HL-60 (cell line): ENCODE measurements at regions not wholly inside any gene's neighbourhood (a gene's known extent, or its start where the extent isn't known, plus 50 kb on each side); places are given as distances from the start of the nearest gene placed in this dataset.

Source experiments
- DNase-seq, 2 experiments: peaks; one replicate each; pipeline ENCODE4 v3.0.0-alpha.2; 2010 to 2020; ENCODE audit warnings: low read depth in 1 of 2, low spot score in 1 of 2
- H3K27ac ChIP-seq: fragments of 250-450 bp; sonication (Bioruptor Pico); replicated peaks from 2 replicates; pipeline ENCODE4 v1.5.1; 2020; ENCODE audit warnings: mild to moderate bottlenecking, moderate library complexity
- H3K27me3 ChIP-seq: fragments of 250-450 bp; sonication (Bioruptor Pico); 2 replicates; pipeline ENCODE4 v1.5.1; 2021; ENCODE audit warnings: mild to moderate bottlenecking, moderate library complexity; ENCODE audit not compliant: insufficient read depth, poor library complexity, severe bottlenecking
- H3K4me3 ChIP-seq: replicated peaks from 2 replicates; pipeline ENCODE4 v1.5.1; 2011; ENCODE audit warnings: mild to moderate bottlenecking, control low read depth, low read length; ENCODE audit not compliant: insufficient read depth
- CTCF ChIP-seq: IDR thresholded peaks from one replicate; pipeline ENCODE4 v1.5.1; 2011; ENCODE audit warnings: low read length, control low read depth, inconsistent platforms; ENCODE audit not compliant: insufficient read depth
- GABPA ChIP-seq: IDR thresholded peaks from 2 replicates; pipeline ENCODE4 v1.6.1; 2012; ENCODE audit warnings: low read depth
- POLR2AphosphoS5 ChIP-seq: IDR thresholded peaks from 2 replicates; pipeline ENCODE4 v1.6.1; 2012; ENCODE audit warnings: low read depth
- REST ChIP-seq: IDR thresholded peaks from 2 replicates; pipeline ENCODE4 v1.6.1; 2012; ENCODE audit warnings: low read depth; ENCODE audit not compliant: insufficient replicate concordance
- SPI1 ChIP-seq: IDR thresholded peaks from 2 replicates; pipeline ENCODE4 v1.6.1; 2012; ENCODE audit warnings: low read depth, mild to moderate bottlenecking, borderline replicate concordance

- H3K27ac ChIP-seq = no peak overlapping the region
- TF ChIP-seq GABPA (no peak), CTCF (peak; percentile 24), SPI1 (no peak), REST (no peak)
- DNase-seq = peak; percentile 5 to 36
- no peak overlapping the region for H3K4me3 ChIP-seq
- peaks cover 2% of the 10 kb centered on the region for H3K27me3 ChIP-seq
Measured at GRCh38 chr2:181742922-181743722, 62.8 kb upstream of the NEUROD1 start.

- H3K27me3 ChIP-seq = peaks cover 2% of the 10 kb centered on the region
- no peak for DNase-seq
- TF ChIP-seq CTCF (no peak), GABPA (no peak), POLR2AphosphoS5 (no peak), SPI1 (no peak), REST (no peak)
- H3K4me3 ChIP-seq = no peak overlapping the region
- H3K27ac ChIP-seq = no peak overlapping the region
Measured at GRCh38 chr2:181743723-181744031, 63.4 kb upstream of the NEUROD1 start.

- Histone ChIP-seq H3K4me3 (no peak overlapping the region), H3K27me3 (peaks cover 2% of the 10 kb centered on the region), H3K27ac (no peak overlapping the region)
- TF ChIP-seq REST (no peak), POLR2AphosphoS5 (no peak), GABPA (no peak), SPI1 (no peak), CTCF (no peak)
- DNase-seq = no peak
Measured at GRCh38 chr2:181745796-181746540, 65.7 kb upstream of the NEUROD1 start.
